CD4-positive, alpha-beta T cell treated with Interleukin-6 for 4 hours (primary cell): ENCODE measurements at regions not wholly inside any gene's neighbourhood (a gene's known extent, or its start where the extent isn't known, plus 50 kb on each side); places are given as distances from the start of the nearest gene placed in this dataset.
"Not testable (repeated sequence)": the region's sequence is repeated elsewhere in the genome, so short reads cannot be mapped to it uniquely, and the experiment has no call there.

Source experiments
- DNase-seq: peaks from one replicate; pipeline ENCODE4 v3.0.0-alpha.2; 2020; ENCODE audit warnings: mixed read lengths

DNA sequence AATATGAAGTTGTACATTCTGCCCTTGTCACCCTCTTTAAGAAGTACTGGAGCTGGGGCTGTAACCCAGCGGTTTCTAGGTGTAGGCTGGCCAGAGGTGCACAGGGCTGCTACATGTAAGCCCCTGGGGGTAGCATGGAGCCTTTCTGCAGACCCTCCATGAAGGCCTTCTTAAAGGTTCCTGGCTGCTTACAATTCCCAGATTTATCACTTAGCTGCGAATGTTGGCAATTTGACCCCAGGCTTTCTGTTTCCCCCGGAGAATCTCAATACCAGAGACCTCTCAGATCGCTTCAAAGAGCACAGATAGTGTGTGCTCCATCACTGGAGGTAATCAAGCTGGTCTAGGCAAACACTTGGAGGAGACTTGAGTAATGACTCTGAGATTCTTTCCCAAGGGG lies 309.4 kb downstream of the CBLN1 start:
- no peak for DNase-seq

DNA sequence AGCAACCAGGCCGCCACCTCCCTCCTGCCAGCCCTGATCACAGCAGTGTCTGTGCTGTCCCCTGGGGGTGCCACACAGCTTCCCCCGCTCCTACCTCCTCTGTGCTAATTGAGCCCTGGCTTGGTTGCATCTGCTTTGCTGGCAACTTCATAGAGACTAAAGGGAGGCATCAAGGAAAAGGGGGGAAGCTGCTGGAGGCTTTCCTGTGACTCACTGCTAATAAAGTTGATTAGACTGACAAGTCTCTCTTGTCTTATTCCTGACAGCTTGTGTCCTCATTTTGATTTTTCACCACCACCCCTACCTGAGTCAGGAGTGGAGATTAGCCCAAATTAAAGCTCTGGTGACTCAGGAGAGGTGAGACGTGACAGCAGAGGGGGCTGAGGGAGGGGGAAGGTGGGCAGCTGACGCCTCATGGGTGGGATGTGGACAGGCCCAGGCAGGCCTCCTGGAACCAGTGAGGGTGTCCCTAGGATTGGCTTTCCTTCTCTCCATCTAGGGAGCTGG lies 310.0 kb downstream of the CBLN1 start:
- DNase-seq, result no peak

DNA sequence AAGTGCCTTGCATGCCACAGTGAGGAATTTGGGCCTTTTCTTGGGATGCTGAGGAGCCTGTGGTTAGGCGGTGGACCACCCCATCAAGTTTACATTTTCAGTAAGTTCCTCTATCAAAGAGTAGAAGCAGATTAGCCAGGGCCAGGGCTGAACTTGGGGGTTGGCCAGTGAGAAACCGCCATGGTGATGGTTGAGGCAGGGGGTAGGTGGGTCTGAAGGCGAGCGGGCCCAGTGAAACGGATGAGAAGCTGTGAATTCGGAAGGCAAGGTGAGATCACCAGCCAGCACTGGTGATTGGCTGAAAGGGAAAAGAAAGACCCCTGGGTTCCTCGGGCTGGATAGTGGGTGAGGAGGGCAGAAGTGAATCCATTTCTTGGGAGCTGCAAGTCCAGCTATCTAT lies 311.4 kb downstream of the CBLN1 start:
- DNase-seq, result no peak

DNA sequence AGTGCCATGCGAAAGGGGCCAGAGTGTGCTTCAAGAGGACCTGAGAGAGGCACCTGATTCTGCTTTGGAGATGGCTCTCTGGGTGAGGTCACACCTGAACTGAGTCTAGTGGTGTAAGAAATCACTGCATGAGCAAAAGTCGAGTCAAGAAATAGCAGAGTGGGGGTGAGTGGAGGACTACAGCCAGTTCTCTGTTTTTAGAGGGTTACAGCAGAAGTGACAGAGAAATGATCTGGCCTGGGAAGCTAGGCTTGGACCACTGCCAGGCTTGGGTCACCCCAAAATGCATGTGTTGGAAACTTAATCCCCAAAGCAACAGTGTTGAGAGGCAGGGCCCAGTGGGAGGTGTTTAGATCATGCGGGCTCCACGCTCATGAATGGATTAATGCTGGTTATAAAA lies 312.0 kb downstream of the CBLN1 start:
- DNase-seq, result no peak

DNA sequence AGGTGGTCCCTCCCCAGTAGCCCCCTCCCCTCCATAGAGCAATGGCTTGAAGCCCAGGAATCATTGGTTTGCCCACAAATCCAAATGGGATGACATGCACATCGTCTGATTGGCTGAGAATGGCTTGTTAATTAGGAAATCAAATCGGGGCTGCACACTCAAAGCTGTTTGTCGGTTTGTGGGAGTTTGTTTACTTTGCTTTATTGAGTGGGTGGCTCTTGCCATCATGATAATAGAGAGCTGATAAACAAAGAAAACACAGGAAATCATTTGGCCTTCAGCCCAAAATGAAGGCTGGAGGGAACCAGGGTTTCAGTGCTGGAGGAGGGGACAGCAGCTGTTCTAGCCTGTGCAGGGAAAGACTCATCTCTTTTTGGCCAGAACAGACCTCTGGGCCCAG lies 316.3 kb downstream of the CBLN1 start:
- DNase-seq, result no peak

DNA sequence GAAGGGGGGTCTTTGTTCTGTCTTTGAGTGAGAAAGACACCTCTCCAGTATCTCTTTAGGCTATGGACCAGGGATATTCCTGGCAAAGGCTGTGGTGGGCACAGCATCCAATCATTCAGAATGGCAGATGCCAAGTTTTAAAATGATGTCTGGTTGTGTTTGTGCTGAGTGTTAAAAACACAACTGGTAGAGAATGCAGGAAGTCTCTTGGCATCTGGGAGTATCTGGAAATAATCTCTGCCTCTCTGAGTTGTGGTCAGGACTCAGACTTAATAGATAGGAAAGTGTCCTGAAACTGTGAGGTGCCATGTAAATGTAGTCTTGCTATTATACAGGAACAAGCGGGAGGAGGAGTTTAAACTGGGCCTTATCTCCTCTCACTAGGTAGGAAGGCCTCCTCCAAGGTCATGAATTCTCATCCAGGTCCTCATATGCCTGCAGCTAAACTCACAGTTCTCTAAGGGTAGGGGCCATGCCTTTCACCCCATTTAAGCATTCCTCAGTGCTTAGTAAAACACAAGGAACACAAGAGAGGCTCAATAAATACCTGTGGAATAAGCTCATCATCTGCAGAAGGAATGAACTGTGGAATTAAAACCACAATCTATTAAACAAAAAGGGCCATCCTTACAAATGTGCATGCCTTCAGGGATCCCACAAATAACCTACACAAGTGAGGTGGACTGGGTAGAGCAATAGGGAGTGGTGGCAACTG lies 317.6 kb downstream of the CBLN1 start:
- no peak for DNase-seq

DNA sequence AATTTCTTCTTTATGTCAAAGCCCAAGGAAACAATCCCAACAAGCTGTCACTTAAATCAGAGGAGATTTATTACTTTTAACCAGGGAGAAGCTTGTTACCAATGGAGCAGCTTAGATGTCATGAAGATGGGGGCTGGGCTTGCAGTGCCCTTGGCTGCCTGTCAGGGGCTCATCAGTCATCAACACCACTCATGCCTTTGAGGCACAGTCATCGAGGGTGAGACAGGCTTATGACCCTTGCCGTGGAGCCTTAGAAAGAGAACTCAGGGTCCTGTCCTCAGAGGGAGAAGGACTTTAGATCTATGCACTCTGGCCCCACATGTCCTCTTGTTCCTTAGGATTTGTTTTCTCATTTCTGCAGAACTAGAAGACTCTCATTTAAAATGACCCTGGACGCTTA lies 318.3 kb downstream of the CBLN1 start:
- DNase-seq, result no peak

DNA sequence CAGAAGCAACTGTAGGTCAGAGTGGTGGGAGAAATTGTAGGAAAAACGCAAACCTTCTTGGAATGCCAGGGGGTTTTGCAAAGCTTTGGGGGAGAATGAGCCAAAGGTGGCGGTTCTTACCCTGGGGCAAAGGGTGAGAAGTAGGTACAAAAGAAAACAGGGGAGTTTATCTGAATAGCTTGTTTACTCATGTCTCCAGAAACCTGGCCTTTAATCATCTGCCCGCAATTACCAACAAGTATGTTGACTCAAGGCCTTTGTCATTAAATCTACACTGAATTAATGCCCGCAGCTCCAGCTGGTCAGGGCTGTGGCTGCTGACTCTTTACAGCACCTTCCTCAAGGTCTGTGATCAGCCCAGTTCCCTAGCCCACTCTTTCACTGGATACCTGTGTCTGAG lies 320.1 kb downstream of the CBLN1 start:
- no peak for DNase-seq

DNA sequence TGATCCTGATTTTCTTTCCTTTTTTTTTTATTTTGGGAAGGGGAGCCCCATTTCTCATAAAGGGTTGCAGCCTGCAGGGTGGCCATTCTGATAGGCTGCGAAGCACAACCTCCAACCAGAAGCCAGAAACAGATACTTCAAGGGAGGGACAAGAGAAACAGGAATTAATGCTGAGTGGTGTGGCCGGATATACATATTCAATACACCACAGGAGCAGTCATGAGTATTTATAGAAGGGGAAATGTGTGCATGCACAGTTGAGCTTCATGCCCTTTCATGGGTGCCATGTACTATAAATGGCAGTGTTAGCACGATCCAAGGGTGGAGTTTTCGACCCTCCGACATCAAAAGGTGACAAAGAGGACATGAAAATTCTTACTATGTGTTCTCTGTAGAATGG lies 320.8 kb downstream of the CBLN1 start:
- no peak for DNase-seq

DNA sequence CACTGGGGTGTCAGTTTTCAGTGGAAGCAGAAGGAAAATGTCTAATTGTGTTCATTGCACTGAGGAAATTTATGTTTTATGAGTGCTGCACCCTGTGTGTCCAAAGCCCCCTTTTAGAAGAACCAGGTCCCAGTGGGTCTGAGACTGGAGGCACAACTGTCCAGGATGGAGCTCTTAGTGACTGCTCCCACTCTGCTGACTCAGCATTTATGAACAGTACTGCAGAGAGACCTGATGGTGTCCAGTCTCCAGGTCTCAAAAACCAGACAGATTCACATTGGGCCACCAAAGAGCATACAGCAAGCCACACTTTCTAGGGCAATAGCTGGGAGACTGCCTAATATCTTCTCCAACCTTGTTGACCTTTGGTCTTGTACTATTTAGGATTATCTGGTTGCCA lies 321.9 kb downstream of the CBLN1 start:
- no peak for DNase-seq

DNA sequence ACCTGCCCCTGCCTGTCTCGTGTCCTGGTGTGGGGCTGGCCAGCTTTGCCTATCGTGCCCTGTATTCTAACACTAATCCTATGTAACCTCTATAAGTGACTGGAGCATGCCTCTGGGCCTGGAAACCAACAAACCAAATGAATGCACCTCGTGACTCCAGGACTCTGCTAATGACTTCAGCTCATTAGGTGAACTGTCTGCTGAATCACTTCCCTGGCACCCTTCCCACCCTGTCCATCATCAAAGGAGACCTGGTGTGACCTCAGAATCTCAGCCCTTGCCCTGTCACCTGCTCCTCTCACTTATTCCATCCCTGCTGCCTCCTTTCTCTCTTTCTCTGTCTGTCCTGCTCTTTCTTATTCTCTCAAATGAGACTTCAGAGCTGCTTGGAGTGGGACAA lies 322.4 kb downstream of the CBLN1 start:
- DNase-seq, result no peak

DNA sequence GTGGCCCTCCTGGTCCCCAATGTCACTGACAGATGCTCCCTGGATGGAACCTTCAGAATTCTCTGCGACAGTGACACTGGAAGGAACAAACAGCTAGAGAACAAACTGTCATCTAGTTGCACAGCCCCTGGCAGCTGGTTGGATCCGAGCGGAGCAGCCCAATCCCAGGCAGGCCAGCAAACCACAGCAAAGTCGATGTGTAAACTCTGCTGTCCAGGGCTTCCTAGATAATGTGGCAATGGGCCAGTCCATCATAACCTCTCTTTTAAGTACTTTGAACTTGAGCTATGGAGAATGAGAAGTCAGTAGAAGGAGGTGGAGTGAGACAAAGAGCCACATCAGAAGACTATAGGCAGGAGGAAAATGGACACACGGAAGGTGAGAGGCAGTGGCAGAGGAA lies 323.0 kb downstream of the CBLN1 start:
- no peak for DNase-seq

DNA sequence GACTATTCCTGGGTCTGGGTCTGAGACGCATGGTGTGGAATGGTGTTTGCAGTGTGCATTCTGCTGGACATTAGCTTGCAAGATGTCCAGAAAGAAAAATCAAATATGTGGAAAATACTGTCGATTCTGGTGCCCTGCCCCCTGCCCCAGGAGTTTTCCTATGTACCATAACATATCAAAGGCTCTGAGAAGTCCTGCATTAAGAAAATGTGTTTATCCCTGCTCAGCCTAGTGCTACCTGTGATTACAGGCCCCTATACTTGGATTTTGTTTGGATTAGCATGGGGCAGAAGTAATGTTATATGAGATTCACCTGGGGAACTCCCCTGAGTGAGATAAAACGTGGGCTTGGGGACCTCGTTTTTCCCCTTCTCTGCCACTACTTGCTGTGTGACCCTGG lies 325.0 kb downstream of the CBLN1 start:
- DNase-seq, result no peak

DNA sequence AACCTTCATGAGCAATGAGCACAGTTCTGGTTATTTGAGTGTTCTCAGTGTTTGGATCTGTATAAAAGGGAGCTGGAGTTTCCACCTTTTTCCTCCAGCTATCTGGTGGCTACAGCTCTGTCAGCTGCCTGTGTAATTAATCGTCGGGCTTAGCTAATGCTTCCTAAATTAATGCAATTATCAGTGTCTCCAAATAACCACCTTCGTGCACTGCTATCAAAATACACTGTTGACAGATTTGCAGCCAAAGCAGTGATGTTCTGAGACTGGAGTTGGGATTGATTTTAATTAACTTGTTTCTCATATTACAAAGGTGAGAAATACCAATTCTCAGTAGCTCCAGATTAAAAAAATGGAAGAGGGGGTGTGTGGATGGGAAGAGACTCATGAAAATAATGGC lies 325.8 kb downstream of the CBLN1 start:
- DNase-seq, result no peak

DNA sequence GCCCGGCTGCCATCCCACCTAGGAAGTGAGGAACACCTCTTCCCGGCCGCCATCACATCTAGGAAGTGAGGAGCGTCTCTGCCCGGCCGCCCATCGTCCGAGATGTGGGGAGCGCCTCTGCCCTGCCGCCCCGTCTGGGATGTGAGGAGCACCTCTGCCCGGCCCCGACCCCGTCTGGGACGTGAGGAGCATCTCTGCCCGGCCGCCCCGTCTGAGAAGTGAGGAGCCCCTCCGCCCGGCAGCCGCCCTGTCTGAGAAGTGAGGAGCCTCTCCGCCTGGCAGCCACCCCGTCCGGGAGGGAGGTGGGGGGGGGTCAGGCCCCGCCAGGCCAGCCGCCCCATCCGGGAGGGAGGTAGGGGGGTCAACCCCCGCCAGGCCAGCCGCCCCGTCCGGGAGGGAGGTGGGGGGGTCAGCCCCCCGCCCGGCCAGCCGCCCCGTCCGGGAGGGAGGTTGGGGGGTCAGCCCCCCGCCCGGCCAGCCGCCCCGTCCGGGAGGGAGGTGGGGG lies 330.0 kb downstream of the CBLN1 start:
- DNase-seq, result not testable (repeated sequence)

DNA sequence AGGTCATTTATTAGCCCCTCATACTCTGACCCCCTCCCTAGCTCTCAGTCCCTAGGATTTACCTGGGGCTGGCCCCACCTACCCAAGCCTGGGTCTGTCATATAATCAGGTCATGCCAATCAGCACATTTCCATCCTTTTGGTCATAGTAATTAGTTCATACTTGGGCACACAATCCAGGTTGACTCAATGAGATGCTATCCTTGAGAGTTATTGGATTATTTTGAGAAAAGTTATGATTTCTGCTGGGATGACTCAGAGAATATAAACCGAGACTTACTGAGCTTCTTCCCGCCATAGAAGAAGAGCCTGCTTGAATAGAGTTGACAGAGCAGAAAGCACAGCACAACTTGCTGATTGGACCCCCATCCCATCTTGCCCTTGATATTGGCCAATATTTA lies 331.5 kb downstream of the CBLN1 start:
- DNase-seq, result no peak

DNA sequence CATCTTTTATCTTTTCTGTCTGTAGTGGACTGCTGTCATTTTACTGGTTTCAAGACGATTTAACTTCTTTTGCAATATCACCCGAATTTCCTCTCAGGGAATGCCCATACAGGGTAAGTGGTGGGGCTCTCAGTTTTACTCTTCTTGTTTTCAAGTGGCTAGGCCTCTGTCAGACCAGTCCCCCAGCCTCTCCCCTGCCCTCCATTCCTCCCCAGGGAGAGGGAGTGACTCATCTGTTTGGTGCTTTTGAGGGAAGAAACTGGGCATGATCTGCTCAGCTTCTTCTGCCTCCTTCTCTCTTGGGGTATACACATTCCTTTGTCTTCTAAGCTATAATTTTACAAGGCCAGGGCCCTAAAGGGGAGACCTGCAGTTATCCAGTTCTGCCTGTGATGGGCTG lies 332.0 kb downstream of the CBLN1 start:
- DNase-seq, result no peak

DNA sequence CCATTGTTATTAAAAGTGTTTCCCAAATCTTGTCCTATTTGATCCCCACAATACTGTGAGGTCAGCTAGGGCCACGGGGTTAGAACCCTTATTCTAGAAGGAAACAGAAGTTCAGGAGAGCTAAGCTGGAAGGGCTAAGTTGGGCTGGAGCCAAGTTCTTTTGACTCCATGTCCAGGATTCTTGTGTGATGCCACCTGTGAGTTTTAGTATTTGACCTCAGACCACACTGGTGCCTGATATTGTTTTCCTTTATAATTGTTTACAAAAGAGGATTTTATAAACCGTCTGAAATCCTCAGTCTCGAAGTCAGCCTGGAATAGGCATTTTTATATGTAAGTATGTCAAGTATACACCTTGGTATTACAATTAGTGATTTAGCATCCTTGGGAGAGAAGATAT lies 332.7 kb downstream of the CBLN1 start:
- DNase-seq, result no peak

DNA sequence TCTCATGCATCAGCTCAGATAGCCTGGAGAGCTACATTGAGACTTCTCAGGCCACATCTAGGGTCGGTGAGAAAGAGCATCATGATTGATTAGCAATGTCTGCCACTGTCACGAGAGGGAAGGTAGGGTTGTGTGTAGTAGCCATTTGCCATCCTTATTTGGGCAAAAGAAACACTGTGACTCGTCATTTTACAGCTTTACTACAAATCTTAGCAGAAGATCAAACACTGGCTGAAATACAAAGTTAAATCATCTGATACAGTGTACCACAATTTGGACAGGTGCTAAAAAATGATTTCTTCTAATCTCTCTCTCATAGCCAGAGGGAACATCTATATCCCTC lies 334.3 kb downstream of the CBLN1 start:
- DNase-seq, result no peak

DNA sequence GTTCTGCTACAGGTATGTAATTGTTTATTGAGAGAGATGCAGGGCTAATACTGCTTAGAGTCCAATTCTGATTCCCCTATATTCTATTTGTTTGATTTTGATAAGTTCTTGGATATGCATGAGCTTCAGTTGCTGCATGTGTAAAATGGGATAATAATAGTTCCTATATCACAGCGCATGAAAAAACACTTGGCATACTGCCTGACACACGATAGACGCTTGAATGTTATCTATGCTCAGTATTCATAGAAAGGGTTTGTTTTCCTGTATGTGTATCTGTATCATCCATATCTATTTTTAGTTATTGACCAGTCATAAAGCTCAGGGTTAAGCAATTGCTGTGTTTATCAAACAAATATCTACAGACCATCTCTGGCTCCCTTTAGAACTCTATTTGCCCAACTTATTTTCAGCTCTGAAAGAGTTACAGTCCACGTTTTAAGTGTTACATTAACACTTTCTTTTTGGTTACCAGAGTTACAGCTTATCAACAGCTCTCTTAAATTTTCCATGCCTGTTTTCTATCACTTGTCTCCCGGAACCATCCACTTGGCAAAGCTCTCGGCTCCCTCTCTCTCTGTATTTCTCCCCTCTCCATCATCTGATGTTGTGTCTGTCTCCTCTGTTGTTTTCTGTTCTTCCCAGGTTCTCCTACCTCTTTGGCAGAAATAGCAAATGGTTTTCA lies 334.8 kb downstream of the CBLN1 start:
- DNase-seq, result no peak

DNA sequence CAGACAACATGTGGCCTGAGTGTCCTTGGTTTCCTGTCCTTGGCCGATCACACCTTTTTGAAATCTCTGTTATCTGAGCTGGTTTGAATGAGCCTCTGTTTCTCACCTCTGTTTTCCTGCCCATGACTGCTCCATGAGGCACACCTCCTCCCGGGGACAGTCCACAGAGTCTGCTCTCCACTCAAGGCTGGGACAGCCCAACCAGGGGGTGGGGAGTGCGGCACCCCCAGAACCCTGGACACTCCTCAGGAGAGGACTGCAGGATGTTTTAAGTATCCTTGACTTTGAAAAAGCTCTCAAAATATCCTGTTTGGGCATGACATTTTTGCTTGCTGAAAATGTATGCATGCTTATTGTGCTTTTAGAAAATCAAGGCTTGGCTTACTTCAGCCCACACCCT lies 333.0 kb upstream of the N4BP1 start:
- DNase-seq, result no peak

DNA sequence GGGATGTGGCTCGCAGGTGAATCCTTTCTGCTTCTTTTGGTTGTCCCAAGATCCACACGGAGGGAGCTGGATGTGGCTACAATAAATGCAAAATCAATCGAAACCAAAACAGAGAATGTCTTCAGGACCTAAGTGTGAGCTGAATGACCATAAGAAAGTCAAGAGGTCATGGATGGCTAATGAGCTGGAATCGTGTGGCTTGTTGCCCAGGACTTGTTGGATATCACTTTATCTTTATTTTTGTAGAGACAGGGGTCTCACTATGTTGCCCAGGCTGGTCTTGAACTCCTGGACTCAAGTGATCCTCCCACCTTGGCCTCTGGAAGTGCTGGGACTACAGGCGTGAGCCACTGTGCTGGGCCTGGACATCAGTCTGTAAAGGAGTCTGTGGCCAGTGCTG lies 326.8 kb upstream of the N4BP1 start:
- DNase-seq, result no peak

DNA sequence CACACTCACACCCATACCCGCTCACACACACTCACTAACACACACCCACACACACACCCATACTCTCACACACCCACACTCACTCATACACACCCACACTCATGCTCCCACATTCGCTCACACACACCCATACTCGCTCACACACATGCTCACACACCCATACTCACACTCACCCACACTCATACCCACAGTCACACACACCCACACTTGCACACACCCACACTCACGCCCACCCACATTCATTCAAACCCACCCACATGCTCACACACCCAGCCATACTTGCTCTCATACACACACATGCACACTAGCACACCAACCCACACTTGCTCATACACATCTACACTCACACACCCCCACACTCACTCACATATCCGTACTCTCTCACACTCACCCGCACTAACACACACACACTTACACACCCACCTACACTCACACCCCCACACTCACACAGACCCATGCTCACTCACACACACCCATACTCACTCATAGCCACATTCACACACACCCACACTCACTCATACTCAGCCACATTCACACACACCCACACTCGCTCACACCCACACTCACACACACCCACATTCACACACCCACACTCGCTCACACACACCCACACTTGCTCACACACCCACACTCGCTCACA lies 322.4 kb upstream of the N4BP1 start:
- no peak for DNase-seq

DNA sequence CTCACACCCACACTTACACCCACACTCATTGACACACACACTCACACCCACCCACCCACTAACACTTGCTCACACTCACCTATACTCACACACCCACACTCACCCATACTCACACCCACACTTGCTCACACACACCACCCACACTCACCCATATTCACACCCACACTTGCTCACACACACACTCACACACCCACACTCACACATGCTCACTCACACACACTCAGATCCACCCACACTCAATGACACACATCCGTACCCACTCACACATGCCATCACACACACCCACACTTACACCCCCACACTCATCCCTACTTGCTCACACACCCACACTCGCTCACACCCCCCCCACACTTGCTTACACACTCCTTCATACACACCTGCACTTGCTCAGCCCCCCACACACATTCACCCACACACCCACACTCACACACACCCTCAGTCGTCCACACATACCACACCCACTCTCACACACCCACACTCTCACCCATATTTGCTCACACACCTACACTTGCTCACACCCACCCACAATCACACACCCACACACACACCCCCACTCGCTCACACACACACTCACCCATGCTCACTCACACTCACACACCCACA lies 321.1 kb upstream of the N4BP1 start:
- DNase-seq, result no peak
